Left lobe of liver (tissue), 2 donors: ENCODE measurements at regions not wholly inside any gene's neighbourhood (a gene's known extent, or its start where the extent isn't known, plus 50 kb on each side); places are given as distances from the start of the nearest gene placed in this dataset.
"Not testable (repeated sequence)": the region's sequence is repeated elsewhere in the genome, so short reads cannot be mapped to it uniquely, and the experiment has no call there.

Experiments used
- ATAC-seq: fragments of 200-7000 bp; cut with Tn5 transposase; one replicate; pipeline ENCODE4 v1.9.1; 2020; ENCODE audit warnings: mild to moderate bottlenecking, moderate library complexity
- DNase-seq: peaks from one replicate; pipeline ENCODE4 v3.0.0-alpha.2; 2020; ENCODE audit warnings: low spot score
- donor health status: DM: no; HTN: no; CAD: no; lungs with moderate emphysema.
- donor health status: DM: no; HTN: yes; CAD: no.

GRCh38 chr2:138213624-138214023 is 249.4 kb downstream of the HNMT start:
- ATAC-seq, result no peak
- DNase-seq, result no peak

- ATAC-seq (no peak), DNase-seq (no peak)
These were observed 251.7 kb downstream of the HNMT start for GRCh38 chr2:138215958-138216357.

- DNase-seq (no peak), ATAC-seq (no peak)
These were observed 253.7 kb downstream of the HNMT start for GRCh38 chr2:138217975-138218374.

- ATAC-seq (no peak), DNase-seq (no peak)
These were observed 254.1 kb downstream of the HNMT start for GRCh38 chr2:138218397-138218796.

- ATAC-seq, result no peak
- no peak for DNase-seq
These were observed 255.7 kb downstream of the HNMT start for GRCh38 chr2:138219961-138220360.

- ATAC-seq (no peak), DNase-seq (no peak)
These were observed 257.1 kb downstream of the HNMT start for GRCh38 chr2:138221358-138221757.

- DNase-seq (no peak), ATAC-seq (no peak)
These were observed 259.0 kb downstream of the HNMT start for GRCh38 chr2:138223319-138223718.

GRCh38 chr2:138227195-138227594 is 262.9 kb downstream of the HNMT start:
- ATAC-seq, result no peak
- DNase-seq, result no peak

- no peak for ATAC-seq
- DNase-seq, result no peak
These were observed 263.8 kb downstream of the HNMT start for GRCh38 chr2:138228101-138228500.

GRCh38 chr2:138234265-138234664 is 267.3 kb upstream of the SPOPL start:
- no peak for DNase-seq
- no peak for ATAC-seq

- no peak for DNase-seq
- no peak for ATAC-seq
These were observed 266.5 kb upstream of the SPOPL start for GRCh38 chr2:138235041-138235440.

GRCh38 chr2:138236142-138236541 is 265.4 kb upstream of the SPOPL start:
- DNase-seq, result no peak
- no peak for ATAC-seq

- no peak for DNase-seq
- ATAC-seq, result no peak
These were observed 263.7 kb upstream of the SPOPL start for GRCh38 chr2:138237667-138238384.

GRCh38 chr2:138238908-138239307 is 262.7 kb upstream of the SPOPL start:
- DNase-seq, result no peak
- ATAC-seq, result no peak

- DNase-seq (no peak), ATAC-seq (no peak)
These were observed 261.6 kb upstream of the SPOPL start for GRCh38 chr2:138239902-138240491.

- ATAC-seq (no peak), DNase-seq (no peak)
These were observed 258.2 kb upstream of the SPOPL start for GRCh38 chr2:138243372-138243771.

GRCh38 chr2:138244501-138244925 is 257.1 kb upstream of the SPOPL start:
- DNase-seq, result no peak
- no peak for ATAC-seq

- DNase-seq (no peak), ATAC-seq (no peak)
These were observed 256.3 kb upstream of the SPOPL start for GRCh38 chr2:138245310-138245709.

GRCh38 chr2:138247302-138247701 is 254.3 kb upstream of the SPOPL start:
- ATAC-seq (no peak), DNase-seq (no peak)

- DNase-seq (no peak), ATAC-seq (no peak)
These were observed 252.4 kb upstream of the SPOPL start for GRCh38 chr2:138249207-138249606.

- not testable (repeated sequence) for DNase-seq
These were observed 250.7 kb upstream of the SPOPL start for GRCh38 chr2:138250843-138251320.

GRCh38 chr2:138252587-138252986 is 249.0 kb upstream of the SPOPL start:
- ATAC-seq (no peak), DNase-seq (no peak)

More at GRCh38 chr2:138250843-138251320, 250.7 kb upstream of the SPOPL start:
- ATAC-seq, result not testable (repeated sequence)

- DNase-seq (no peak), ATAC-seq (no peak)
These were observed 245.9 kb upstream of the SPOPL start for GRCh38 chr2:138255670-138256069.
